Prostate gland (tissue), 2 donors: ENCODE measurements at regions not wholly inside any gene's neighbourhood (a gene's known extent, or its start where the extent isn't known, plus 50 kb on each side); places are given as distances from the start of the nearest gene placed in this dataset.

ENCODE experiments used
- POLR2A ChIP-seq: fragments of 450-650 bp; IDR thresholded peaks from one replicate; pipeline ENCODE4 v1.6.1; 2016; ENCODE audit warnings: antibody characterized with exemption, mild to moderate bottlenecking
- TF ChIP-seq, protein P1 (sequence below), 4 experiments: fragments of 200-600 bp in 2 of 4; fragments of 450-650 bp in 2 of 4; sonication (generic) in 2 of 4; IDR thresholded peaks; 1 replicate in 3 of 4; 2 replicates in 1 of 4; pipeline ENCODE4 v1.5.1; 2016 to 2019; ENCODE audit warnings: antibody characterized with exemption in 4 of 4, mild to moderate bottlenecking in 2 of 4, moderate library complexity in 2 of 4

DNA sequence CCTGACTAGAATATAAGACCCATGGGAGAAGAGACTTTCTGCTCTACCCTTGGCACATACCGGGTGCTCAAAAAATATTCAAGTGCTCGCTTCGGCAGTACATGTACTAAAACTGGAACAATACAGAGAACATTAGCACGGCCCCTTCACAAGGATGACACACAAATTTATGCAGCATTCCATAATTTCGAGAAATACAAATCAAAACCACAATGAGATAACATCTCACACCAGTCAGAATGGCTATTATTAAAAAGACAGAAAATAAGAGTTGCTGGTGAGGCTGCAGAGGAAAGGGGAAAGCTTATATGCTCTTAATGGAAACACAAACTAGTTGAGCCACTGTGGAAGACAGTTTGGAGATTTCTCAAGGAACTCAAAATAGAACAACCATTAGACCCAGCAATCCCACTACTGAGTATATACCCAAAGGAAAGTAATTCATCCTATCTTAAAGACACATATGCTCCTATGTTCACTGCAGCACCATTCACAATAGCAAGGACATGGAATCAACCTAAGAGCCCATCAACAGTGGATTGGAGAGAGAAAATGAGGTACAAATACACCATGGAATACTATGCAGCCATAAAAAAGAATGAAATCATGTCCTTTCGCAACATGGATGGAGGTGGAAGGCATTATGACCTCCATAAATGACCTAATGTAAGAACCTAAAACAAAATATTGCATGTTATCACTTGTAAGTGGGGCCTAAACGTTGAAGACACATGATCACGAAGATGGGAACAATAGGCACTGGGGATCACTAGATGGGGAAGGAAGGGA lies 71.6 kb upstream of the CYP1B1 start:
- TF ChIP-seq, protein P1, sequence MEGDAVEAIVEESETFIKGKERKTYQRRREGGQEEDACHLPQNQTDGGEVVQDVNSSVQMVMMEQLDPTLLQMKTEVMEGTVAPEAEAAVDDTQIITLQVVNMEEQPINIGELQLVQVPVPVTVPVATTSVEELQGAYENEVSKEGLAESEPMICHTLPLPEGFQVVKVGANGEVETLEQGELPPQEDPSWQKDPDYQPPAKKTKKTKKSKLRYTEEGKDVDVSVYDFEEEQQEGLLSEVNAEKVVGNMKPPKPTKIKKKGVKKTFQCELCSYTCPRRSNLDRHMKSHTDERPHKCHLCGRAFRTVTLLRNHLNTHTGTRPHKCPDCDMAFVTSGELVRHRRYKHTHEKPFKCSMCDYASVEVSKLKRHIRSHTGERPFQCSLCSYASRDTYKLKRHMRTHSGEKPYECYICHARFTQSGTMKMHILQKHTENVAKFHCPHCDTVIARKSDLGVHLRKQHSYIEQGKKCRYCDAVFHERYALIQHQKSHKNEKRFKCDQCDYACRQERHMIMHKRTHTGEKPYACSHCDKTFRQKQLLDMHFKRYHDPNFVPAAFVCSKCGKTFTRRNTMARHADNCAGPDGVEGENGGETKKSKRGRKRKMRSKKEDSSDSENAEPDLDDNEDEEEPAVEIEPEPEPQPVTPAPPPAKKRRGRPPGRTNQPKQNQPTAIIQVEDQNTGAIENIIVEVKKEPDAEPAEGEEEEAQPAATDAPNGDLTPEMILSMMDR (IDR thresholded peaks at IDR 0.05), result no peak
- no peak for TF ChIP-seq POLR2A
